HEK293 (cell line): ENCODE measurements at regions not wholly inside any gene's neighbourhood (a gene's known extent, or its start where the extent isn't known, plus 50 kb on each side); places are given as distances from the start of the nearest gene placed in this dataset.

Source experiments
- CTCF ChIP-seq: fragments of 450-650 bp; formaldehyde crosslinking; IDR thresholded peaks from 2 replicates; pipeline ENCODE4 v1.5.1; 2016; ENCODE audit warnings: missing biosample characterization, missing genetic modification characterization
- ZNF175 ChIP-seq: fragments of 450-650 bp; formaldehyde crosslinking; IDR thresholded peaks from 2 replicates; pipeline ENCODE4 v1.5.1; 2016; ENCODE audit warnings: missing biosample characterization, missing genetic modification characterization

GRCh38 chr9:121551985-121552753 is 52.5 kb upstream of the GGTA1 start:
- TF ChIP-seq ZNF175 (tag by site-specific recombination) (no peak), CTCF (tag by site-specific recombination) (no peak)
